GM21360 (cell line): ENCODE measurements at regions not wholly inside any gene's neighbourhood (a gene's known extent, or its start where the extent isn't known, plus 50 kb on each side); places are given as distances from the start of the nearest gene placed in this dataset.
"Not testable (repeated sequence)": the region's sequence is repeated elsewhere in the genome, so short reads cannot be mapped to it uniquely, and the experiment has no call there.

Source experiments
- ATAC-seq: cut with Tn5 transposase; IDR thresholded peaks from one replicate; pipeline ENCODE4 v1.9.1; 2021; ENCODE audit warnings: mild to moderate bottlenecking, moderate library complexity; ENCODE audit not compliant: unreplicated experiment

DNA sequence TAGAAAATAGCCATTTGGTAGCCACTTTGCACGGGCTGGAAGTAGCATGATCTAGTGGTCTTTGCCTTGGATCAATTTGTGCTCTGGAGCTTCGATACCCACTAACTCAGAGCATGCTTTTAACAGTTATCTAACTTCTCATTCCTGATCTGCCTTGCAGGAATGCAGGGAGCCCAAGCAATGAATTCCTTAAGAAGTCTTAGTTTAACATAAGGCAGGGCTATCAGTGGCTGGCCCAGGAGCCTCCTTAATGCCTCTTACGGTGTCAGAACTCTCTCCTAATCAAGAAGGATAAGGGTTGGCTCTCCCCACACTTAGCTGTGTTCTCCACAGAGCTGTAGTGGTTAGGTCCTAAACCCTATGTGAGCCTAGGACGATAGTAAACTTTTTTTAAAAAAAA, 95.8 kb upstream of the TBCA start:
- ATAC-seq: no peak

DNA sequence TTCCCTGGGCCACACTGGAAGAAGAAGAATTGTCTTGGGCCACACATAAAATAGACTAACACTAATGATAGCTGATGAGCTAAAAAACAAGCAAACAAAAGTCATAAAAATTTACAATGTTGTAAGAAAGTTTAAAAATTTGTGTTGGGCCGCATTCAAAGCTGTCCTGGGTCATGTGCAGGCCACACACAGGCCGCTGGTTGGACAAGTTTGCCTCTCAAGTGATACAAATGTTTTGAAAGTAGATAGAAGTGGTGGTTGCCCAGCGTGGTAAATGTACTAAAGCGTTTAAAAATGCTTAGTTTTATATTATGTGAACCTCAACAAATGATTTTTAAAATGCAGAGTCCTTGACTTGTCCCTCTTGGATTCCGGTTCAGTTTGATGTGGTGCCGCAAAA, 94.9 kb upstream of the TBCA start:
- ATAC-seq: no peak

DNA sequence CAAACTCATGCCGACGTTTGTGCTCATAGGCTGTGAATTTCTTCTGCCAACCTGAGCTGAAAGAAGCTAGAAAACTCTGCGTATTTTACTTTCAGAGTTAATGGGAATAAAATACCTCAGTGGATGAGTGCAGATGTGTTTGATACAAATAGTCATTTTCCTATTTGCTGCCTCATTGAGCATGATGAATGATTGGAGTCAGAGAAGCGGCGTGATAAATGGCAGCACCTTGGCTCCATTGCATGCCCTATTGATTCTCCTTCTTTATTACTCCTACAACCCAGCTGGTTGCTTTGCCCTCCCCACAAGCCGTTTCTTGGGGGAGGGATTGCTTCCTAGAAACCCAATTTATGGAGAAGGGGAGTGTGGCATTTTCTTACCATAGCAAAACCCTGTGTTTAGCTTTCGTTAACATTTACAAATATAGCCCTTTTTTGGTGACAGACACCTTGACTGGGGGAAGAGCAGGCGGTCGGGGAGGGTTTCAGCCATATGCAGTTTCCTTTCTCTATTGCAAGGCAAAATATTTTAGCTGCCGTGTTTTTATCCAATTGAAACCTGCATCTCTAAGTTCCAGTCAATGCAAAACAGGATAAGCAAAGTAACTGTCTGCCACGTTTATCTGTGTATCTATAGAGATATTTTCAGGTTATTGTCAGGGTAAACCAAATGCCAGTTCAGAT, 93.1 kb upstream of the TBCA start:
- ATAC-seq: no peak

DNA sequence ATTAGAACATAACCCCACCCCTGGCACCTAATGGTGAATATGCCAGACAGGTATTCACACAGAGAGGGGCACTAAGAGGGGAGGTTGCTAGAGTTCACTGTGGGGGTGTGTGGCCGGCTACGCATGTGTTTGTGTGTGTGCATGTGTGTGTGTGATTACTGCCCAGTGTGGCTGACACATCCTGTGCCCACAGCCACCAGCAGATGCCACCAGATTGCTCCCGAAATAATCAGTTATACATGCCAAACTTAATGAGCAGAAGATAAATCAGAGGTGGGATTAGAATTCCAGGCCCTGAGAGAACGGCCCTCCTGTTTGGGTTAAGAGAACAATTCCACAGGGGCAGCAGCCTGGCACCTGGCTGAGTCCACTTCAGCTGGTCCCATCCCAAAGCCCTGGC, 91.8 kb upstream of the TBCA start:
- no peak for ATAC-seq

DNA sequence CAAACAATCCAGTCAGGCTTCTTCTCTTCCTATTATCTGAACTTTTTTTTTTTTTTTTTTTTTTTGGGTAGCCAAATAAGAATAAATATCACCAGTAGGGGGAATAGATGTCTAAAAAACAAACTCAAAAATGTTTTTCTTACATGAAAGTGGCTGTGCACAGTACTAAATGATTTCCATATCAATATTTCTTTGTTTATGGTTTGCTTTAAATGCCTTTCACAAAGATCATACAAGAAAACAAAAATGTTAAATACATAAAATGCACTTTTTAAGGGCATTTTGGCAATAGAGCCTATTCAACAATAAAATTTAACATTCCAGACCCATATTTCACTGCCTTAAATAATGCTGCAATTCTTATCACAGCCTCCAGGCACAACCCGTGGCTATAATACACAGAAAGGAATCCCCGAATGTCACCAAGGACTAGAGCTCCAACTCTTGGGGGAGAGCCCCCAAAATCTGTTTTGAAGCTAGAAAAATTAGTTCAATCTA, 91.1 kb upstream of the TBCA start:
- ATAC-seq: no peak

DNA sequence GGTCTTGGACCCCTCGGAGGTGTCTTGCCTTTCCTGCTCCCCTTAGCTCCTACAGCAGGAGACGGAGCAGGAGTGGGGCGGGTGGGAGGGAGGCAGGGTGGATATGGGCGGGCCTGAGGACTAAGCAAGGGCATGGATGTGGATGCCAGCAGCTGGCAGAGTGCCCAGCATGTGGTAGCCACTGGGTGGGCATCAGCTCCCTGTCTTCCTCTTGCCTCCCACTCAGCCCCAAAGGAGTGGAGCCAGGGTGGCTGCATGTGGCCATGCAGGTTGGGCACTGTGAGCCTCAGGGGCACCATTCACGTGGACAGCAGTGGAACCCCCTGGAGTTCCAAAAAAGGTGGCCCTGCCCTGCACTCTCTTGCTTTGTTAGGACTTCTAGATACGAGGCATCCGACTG, 90.1 kb upstream of the TBCA start:
- ATAC-seq: no peak

DNA sequence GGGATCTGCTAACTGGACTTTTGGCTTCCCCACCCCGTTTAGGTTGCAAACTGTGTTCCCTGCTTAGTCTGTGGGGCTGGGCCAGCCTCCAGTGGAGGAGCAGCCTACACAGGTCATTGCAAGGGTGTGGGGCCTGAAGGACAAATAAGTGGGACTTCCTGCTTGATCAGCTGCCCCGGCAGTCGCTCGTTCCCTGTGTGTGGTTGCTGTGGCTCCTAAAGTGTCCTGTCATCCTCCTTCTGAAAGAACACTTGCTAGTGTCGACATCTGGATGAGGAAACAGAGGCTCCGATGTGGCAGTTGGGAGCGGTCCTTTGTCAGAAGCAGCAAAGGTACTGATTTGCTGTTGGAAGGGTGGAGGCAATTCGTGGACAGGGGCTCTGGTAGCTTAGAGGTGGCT, 88.9 kb upstream of the TBCA start:
- ATAC-seq: no peak

DNA sequence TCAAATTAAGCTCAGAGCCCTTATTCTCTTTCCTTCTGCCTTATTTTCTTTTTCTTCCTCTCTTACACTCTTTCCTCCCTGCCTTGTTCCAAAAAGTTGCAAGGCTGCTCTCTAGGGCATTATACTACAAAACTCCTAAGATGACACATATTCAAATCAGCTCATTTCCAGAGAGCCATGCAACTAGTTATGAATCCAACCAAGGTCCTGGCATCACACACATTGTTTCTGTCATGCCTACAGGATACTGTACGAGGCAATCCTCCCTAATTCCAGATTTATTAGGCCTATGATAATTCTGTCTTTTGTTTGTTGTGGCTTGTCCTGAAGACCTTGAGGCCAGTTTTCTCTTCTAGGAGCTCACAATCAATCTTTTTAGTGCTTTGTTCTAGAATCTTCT, 87.0 kb upstream of the TBCA start:
- no peak for ATAC-seq

DNA sequence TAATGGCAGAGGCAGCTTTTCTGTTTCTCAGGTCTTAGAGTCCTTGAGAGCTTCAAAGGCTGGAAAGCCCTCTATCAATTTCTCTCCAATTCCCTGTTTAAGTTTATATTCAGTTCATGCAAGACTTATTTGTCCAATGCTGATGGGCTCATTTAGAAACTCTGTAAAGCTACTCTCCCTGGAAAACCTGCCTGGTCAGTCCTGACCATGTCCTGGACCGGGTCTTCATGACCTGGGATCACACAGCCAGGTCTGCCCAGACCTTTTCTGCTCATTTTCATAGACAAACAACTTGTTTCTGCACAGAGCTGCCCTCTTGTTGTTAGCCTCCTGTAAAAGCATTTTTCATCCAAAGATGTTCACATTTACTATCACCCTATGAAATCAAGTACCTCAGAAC, 85.4 kb upstream of the TBCA start:
- no peak for ATAC-seq

DNA sequence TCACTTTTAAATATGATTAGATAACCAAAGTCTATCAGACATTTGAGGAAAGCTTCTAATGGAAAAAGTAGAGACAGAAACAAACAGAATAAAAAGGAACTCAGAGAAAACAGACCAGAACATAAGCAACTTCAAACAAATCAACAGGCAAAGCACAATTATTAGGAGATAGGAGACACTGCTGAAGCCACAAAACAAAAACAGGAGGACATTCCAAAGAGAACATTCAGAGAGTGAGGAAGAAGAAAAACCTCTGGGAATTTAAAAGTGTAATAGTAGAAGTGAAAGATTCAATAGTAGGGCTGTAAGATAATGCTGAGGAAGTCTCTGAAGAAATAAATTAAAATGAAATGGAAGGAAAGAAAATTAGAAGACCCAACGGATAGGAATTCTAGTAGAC, 83.2 kb upstream of the TBCA start:
- ATAC-seq: no peak

DNA sequence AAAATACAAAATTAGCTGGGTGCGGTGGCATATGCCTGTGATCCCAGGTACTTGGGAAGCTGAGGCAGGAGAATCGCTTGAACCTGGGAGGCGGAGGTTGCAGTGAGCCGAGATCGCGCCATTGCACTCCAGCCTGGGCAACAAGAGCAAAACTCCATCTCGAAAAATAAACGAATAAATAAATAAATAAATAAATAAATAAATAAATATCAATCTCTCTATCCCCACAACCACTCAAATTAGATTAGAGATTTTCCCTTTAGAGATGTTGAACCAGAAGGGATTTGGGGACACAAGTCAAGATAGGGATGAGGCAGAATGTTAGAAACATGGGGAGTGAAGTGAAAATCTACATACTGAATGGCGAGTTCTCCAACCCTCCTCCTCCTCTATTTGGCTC, 82.5 kb upstream of the TBCA start:
- not testable (repeated sequence) for ATAC-seq

DNA sequence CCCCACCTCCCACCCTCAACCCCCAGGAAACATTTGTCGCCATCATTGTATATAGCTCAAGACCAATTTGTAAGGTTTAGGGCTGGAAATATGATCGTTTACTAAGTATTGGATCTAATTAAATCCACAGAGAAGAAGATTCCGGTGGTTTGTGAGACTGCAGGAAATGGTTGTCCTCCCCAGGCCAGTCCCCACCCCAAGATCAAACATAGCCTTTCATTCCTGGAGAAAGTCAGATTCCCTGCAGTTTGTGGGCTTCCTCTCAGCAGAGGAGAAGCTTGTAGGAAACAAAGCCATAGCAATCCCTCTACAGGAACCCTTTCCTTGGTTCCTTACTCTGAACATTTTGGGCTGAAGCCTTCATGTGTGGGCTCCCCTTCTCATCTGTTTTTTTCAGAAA, 79.2 kb upstream of the TBCA start:
- no peak for ATAC-seq

DNA sequence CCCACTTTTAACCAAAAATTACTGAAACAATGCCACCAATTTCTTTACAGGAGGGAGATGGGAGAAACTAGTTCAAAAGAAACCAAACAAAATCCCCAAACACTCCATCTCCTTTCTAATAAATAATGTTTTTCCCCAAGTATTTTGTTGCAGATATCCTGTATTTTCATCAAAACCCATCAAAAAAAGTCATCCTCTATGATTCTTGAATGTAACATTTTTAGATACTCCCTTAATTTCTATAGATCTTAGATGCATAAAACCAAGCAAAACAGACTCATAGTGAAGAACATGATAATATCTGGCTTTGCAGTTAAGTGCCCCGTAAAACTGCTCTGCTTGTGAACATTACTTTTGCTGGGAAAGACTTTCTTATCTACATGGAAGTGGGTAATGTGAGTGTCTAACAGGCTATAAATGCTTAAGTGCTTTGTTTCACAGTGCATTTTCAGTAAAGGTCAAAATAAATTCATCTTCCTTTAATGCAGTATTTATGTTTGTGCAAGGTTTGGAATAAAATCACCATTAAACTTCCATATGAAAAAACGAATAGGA, 77.3 kb upstream of the TBCA start:
- ATAC-seq: no peak

DNA sequence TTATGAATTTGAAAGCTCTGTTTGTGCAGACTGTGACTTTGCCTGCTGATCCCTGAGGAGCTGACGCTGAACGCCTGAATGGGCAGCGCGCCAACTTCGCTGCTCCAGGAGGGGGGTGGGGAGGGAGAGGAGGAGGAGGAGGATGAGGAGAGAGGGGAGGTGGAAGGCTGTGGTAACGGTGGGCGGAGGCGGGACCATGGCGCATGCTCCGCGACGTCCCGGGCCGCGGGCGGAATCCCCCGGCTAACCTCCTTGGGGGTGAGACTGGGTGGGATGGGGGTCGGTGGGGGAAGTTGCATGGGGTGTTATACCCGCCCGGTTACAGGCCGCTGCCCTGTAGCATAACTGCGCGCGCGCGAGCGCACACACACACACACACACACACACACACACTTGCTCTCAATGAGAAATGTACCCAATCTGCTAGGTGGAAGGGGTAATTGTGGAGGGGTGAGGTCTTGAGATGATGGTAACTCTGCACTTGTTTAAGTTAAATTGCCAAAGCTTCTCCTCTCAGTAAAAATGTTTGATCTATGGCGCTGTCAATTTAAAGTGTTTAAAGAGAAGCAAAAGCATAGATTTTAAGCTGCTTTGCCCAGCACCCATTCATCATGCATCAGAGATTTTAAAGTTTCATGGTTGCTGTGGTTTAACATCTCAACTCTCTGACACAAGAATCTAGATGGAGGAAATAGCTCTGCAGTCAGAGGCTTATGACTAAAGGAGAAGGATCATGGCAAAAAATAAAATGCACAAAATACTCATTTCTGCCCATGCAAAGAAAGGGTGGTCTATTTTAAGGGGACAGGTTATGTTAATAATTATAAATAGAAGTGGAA, 76.6 kb upstream of the TBCA start:
- peak; percentile 73 for ATAC-seq

DNA sequence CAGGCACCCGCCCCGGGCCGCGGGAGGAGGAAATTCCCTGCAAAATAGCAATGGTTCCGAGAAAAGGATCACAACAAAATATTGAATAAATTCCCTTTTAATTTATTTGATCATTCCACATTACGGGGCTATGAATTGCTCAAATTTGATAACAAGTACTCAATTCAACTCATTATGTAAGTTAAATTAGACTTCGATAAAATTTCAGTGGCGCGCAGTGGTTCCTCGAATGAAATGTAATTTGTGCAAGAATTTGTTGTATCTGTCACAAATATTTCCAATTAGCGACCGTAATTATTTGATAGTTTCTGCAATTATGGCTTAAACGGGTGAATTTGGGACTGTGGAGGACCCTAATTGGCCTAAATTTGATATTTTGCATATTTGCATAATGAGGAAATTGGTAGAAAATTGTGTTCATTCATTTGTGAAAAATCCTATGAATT, 76.0 kb upstream of the TBCA start:
- no peak for ATAC-seq

DNA sequence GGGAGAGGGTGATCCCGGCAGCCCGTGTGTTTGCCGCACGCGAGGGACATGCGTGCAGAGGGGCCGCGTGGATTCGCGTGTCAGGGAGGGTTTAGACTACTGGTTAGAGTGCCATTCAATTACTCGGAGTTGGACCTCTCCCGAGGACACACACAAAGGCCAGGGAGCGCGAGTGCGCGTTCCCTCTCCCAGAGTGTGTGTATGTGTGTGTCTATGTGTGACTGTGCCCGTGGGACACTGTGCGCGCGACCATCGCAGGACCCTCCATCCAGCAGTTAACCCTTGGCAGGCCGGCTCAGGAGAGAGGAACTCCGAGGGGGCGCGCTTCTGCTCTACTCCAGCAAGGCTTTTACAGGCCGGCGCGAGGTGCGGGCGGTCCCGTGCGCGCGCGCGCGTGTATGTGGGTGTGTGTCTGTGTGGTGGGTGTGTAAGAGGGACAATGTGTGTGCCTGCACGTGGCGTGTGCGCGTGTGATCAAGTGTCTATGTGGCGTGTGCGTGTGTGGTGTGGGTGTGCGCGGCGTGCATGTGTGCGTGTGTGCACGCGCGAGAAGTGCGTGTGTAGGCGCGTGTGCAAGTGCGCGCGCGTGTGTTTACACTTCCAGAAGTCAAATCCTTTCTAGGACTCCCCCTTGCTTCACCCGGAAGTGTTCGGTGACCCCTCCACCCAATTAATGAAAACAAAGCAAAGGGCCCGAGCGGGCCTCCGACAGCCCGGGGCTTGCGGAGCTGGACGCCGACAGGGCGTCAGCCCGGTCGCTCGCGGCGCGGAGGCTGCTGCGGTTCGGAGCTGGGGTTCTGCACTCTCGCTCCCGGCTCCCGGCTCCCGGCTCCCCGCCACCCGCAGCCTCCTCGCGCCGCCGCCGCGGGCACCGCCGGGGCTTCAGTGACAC, 75.3 kb upstream of the TBCA start:
- no peak for ATAC-seq

DNA sequence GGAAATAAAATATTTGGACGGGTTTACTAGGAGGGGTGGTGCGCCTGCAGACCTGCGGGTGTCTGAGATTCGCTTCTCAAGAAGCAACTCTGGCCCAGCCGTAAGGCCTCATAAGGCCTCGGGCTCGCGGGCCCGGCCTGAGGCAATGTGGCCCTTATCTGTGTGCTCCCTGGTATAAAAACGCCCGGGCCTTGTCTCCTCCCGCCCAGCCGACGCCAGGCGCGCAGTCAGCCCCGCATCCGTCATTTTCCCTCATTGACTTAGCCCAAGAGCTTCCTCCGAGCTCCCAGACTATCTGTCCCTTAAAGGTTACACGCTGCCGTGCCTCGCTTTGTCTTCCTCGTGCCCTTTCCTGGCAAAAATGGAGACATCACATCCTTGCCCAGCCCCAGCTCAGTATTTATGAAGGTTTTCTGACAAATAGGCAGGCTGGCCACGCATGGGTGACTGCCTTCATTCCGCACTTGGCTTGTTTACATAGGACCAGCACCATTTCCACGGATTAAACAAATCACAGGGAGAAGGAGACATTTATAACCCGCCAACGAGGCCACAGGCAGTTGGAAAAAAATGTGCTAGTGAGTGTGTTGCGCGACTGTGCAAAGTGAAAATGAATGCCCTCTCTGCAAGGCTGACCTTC, 74.5 kb upstream of the TBCA start:
- ATAC-seq: no peak

DNA sequence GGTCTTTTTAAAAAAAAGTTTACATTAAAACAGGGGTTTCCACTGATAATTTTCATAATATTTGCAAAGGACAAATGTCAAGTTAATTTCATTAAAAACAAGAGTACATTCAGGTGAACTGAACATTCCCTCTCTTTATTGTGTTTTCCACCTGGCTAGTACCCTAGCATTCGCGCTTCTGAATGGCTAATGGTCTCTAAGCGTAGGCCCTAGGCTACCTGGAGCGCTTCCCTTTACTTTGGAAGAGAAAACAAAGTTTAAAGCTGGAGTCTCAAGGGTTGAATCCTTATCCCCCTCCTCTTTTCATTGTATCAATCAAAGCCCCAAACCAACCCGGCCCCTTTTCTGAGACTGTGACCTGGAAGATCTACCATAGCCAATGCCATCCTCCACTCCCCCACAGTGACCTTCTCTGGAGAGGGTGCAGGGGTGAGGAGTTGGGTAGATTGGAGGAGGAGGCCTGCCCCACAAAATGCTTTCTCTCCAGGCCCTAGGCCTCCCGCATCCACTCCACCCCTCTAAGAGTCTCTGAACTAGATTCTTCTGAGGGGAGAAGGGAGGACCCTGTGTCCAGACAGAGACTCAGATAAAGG, 73.3 kb upstream of the TBCA start:
- no peak for ATAC-seq

DNA sequence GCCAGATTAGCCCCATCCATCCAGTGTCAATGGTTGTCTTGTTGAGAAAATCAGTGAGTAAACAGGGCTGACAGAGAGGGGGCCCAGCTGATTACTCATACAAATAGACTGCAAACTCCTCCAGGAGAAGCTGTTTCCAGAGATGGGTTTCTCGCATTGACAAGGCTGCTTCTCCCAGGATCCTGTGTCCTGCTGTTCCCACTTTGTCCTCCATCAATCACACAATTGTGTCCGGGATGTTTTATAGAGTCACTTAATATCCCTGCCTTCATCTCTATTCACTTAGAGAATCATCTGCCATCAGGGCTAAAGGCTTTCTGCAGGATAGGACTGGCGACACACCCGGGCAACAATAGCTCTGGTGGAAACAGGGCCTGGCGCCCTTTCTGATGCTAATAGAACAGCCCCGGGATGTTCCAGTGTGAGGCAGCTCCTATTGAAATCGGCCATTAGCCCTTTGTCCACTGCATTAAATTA, 71.7 kb upstream of the TBCA start:
- no peak for ATAC-seq

DNA sequence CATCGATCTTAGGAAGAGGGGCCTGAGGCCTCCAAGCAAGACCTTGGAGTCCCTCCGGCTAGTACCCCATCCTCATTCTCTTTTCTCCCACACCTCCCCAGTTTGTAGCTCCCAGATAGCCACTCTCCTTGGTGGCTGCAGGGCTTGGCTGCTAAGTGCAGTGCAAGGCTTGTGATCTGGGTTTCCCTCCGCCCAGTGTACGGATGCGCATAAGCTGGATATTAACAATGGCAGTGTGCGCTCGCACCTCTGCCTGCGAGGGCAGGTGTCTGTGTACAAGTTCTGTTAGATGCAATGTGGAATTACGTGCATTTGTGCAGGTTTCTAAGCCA, 71.0 kb upstream of the TBCA start:
- no peak for ATAC-seq
